ENCODE measurements at regions not wholly inside any gene's neighbourhood (a gene's known extent, or its start where the extent isn't known, plus 50 kb on each side); places are given as distances from the start of the nearest gene placed in this dataset.

DNA sequence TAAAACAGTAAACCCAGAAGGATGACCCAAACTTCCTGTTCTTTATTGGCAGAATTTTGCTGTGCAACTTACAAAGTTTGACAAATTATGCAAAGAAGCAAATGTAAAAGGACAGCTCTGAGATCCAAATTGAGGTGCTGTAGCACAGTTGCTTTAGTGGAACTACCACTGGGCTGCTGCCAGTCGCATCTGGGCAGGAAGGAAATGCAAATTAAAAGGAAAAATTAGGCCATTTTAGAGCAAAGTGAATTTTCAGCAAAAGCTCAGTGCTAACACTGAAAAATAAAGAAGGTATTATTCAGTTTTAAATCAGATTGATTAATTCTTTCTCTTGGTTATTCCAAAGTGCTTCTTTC lies 104.5 kb downstream of the ZMAT3 start:
- DNase-seq (ENCODE audit: low spot score): no peak
- in situ Hi-C loops (cut with MboI; ENCODE audit: low sequenced_read_pairs, unreplicated experiment): no loop called here
- TF ChIP-seq, protein P1, sequence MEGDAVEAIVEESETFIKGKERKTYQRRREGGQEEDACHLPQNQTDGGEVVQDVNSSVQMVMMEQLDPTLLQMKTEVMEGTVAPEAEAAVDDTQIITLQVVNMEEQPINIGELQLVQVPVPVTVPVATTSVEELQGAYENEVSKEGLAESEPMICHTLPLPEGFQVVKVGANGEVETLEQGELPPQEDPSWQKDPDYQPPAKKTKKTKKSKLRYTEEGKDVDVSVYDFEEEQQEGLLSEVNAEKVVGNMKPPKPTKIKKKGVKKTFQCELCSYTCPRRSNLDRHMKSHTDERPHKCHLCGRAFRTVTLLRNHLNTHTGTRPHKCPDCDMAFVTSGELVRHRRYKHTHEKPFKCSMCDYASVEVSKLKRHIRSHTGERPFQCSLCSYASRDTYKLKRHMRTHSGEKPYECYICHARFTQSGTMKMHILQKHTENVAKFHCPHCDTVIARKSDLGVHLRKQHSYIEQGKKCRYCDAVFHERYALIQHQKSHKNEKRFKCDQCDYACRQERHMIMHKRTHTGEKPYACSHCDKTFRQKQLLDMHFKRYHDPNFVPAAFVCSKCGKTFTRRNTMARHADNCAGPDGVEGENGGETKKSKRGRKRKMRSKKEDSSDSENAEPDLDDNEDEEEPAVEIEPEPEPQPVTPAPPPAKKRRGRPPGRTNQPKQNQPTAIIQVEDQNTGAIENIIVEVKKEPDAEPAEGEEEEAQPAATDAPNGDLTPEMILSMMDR (IDR thresholded peaks at IDR 0.05; ENCODE audit: borderline replicate concordance, control extremely low read depth, extremely low read depth, insufficient read depth, missing control alignments): no peak

DNA sequence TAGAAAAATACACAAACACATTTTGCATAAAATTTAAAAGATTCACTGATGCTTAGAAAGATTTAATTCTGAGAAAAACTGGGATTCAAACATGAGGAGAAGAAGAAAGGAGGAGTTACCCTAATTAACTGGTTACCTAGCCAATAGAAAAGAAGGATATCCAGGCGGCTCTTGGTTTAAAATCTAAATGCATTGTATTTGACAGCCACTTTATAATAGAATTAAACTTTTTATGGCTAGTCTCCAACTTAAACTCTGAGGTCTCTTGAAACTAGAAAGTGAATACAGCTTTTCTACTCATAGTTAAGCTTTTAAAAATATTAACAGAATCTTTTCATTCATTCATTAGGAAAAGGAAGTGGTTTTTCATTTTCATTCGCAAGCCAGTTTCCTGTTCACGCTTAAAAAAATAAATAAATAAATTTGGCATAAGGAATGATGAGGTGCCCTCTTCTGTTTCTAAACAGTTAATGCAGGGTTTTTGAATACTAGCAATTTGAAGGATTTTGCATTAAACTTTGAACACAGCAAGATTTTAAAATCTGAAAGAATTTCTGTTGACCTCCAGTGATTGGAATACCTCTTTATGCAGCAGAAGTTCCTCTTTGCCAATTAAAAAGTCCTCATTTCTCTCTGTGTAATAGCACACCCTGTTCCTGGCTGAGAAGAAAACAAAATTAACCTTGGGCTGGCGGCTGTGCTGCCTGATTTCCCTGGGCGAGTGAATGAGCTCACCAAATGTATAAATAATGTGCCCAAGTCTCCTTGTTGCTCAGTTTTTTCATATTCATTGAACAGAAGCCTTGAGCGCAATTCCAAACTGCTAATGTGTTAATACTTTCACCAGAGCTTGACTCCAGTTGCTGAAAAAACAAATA lies 105.1 kb downstream of the ZMAT3 start:
- in situ Hi-C loops (cut with MboI; ENCODE audit: low sequenced_read_pairs, unreplicated experiment): no loop called here

GRCh38 chr3:178964551-178964950 lies 107.1 kb downstream of the ZMAT3 start:
- in situ Hi-C loops (cut with MboI; ENCODE audit: low sequenced_read_pairs, unreplicated experiment): no loop called here

More for the DNA sequence above, 105.1 kb downstream of the ZMAT3 start:
- no peak for DNase-seq (ENCODE audit: low spot score)
- TF ChIP-seq, protein P1 (IDR thresholded peaks at IDR 0.05; ENCODE audit: borderline replicate concordance, control extremely low read depth, extremely low read depth, insufficient read depth, missing control alignments): peak; percentile 16

DNA sequence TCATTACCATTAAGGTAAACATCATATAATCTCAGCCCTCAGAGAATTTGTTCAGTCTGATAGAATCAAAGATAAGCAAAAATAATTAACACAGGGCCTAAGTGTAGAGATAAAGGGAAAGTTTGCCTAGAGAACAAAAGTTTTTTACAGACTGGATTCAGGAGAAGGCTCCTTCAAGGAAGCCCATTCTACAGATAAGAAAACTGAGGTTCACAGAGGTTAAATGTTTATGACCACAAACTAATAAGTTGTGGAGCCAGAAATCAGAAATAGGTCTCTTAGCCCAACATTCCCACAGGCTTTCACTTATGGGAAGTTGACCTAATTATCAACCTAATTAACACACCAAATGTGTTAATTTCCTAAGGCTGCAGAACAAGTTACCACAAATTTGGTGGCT lies 110.7 kb downstream of the ZMAT3 start:
- in situ Hi-C loops (cut with MboI; ENCODE audit: low sequenced_read_pairs, unreplicated experiment): no loop called here
- no peak for DNase-seq (ENCODE audit: low spot score)
- TF ChIP-seq, protein P1 (IDR thresholded peaks at IDR 0.05; ENCODE audit: borderline replicate concordance, control extremely low read depth, extremely low read depth, insufficient read depth, missing control alignments): no peak

More at GRCh38 chr3:178964551-178964950, 107.1 kb downstream of the ZMAT3 start:
- no peak for DNase-seq (ENCODE audit: low spot score)
- TF ChIP-seq, protein P1 (IDR thresholded peaks at IDR 0.05; ENCODE audit: borderline replicate concordance, control extremely low read depth, extremely low read depth, insufficient read depth, missing control alignments): no peak

DNA sequence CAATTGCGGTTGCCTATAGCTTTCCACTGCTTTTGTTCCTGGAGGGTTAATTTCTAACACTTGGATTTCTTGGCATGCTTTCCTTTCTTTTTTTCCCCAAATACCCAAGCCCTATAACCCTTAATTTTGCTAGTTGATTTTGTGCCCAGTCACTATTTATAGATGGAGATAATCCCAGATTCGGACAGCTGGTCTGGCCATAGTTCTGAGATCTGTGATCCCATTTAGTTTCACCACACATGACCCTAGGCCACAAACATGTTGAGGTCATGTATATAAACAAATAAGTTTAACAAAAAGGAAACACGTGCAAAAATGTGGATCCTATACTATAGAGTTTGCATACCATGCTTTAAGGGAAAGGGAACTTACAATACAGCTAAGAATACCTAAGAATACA lies 111.4 kb downstream of the ZMAT3 start:
- TF ChIP-seq, protein P1 (IDR thresholded peaks at IDR 0.05; ENCODE audit: borderline replicate concordance, control extremely low read depth, extremely low read depth, insufficient read depth, missing control alignments): no peak
- DNase-seq (ENCODE audit: low spot score): no peak
- in situ Hi-C loops (cut with MboI; ENCODE audit: low sequenced_read_pairs, unreplicated experiment): no loop called here

DNA sequence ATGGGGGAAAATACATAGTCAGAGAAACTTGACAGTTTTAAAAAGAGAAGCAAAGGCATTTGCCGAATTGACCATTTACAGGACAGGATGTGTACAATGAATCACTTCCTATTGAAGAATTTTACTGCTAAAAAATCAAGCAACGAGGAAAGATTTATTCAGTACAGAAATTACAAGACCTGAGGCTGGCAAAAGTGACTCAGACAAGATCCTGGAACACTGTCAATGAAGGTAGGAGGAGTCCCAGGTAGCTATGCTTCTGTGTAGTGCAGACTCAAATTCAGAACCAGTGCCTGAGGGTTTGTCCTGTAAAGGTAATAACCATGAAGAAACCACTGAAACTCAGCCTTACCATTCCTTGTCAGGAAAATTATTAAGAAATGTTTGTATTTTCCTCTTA lies 120.9 kb downstream of the ZMAT3 start:
- in situ Hi-C loops (cut with MboI; ENCODE audit: low sequenced_read_pairs, unreplicated experiment): loop anchor here (10.0 kb wide), 1 partner anchor 506 kb away; no protein-coding TSS in a partner anchor
- TF ChIP-seq, protein P1 (IDR thresholded peaks at IDR 0.05; ENCODE audit: borderline replicate concordance, control extremely low read depth, extremely low read depth, insufficient read depth, missing control alignments): no peak
- no peak for DNase-seq (ENCODE audit: low spot score)
